GM12878 (cell line): ENCODE measurements at regions not wholly inside any gene's neighbourhood (a gene's known extent, or its start where the extent isn't known, plus 50 kb on each side); places are given as distances from the start of the nearest gene placed in this dataset.

Experiments
- BHLHE40 ChIP-seq, 2 experiments: fragments of 450-650 bp in 1 of 2; IDR thresholded peaks; 2 replicates each; pipeline ENCODE4 v1.6.1; 2011 to 2017; ENCODE audit warnings: low read depth in 2 of 2, borderline replicate concordance in 1 of 2, improper control_type of control experiment in 1 of 2, low read length in 1 of 2, mild to moderate bottlenecking in 1 of 2
- POLR2A ChIP-seq: IDR thresholded peaks from 2 replicates; pipeline ENCODE4 v1.6.1; 2011; ENCODE audit warnings: low read depth, mild to moderate bottlenecking, low read length
- RAD21 ChIP-seq: IDR thresholded peaks from 2 replicates; pipeline ENCODE4 v1.6.1; 2011; ENCODE audit warnings: mild to moderate bottlenecking, low read depth, low read length, moderate library complexity; ENCODE audit not compliant: insufficient read depth
- RCOR1 ChIP-seq: conservative IDR thresholded peaks from 2 replicates; pipeline ENCODE4 v1.6.1; 2012; ENCODE audit warnings: low read depth, low read length, improper control_type of control experiment
- TF ChIP-seq, protein P1 (sequence below), 3 experiments: IDR thresholded peaks in 2 of 3; conservative IDR thresholded peaks in 1 of 3; 2 replicates each; pipeline ENCODE4 v1.5.1; 2011; ENCODE audit warnings: low read depth in 3 of 3, low read length in 3 of 3, mild to moderate bottlenecking in 3 of 3, control low read depth in 2 of 3, moderate library complexity in 2 of 3, inconsistent platforms in 1 of 3, mixed read lengths in 1 of 3; ENCODE audit not compliant: control insufficient read depth in 2 of 3, insufficient read depth in 1 of 3; ENCODE audit errors: extremely low read depth in 1 of 3
- TF ChIP-seq, protein P2 (sequence below): fragments of 450-650 bp; formaldehyde crosslinking; IDR thresholded peaks from 2 replicates; pipeline ENCODE4 v1.4.0; 2020; ENCODE audit warnings: mild to moderate bottlenecking, moderate library complexity

- TF ChIP-seq BHLHE40 (IDR thresholded peaks at IDR 0.05; ENCODE audit: borderline replicate concordance in 1 of 2, low read depth in 2 of 2, low read length in 1 of 2) (no peak), POLR2A (no peak), RCOR1 (no peak), RAD21 (no peak)
- TF ChIP-seq, protein P1, sequence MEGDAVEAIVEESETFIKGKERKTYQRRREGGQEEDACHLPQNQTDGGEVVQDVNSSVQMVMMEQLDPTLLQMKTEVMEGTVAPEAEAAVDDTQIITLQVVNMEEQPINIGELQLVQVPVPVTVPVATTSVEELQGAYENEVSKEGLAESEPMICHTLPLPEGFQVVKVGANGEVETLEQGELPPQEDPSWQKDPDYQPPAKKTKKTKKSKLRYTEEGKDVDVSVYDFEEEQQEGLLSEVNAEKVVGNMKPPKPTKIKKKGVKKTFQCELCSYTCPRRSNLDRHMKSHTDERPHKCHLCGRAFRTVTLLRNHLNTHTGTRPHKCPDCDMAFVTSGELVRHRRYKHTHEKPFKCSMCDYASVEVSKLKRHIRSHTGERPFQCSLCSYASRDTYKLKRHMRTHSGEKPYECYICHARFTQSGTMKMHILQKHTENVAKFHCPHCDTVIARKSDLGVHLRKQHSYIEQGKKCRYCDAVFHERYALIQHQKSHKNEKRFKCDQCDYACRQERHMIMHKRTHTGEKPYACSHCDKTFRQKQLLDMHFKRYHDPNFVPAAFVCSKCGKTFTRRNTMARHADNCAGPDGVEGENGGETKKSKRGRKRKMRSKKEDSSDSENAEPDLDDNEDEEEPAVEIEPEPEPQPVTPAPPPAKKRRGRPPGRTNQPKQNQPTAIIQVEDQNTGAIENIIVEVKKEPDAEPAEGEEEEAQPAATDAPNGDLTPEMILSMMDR (IDR thresholded peaks at IDR 0.05 in 2 of 3, conservative IDR thresholded peaks at IDR 0.05 in 1 of 3; ENCODE audit: control insufficient read depth in 2 of 3, extremely low read depth in 1 of 3, insufficient read depth in 1 of 3, low read depth in 3 of 3, low read length in 3 of 3), result no peak
- TF ChIP-seq, protein P2, sequence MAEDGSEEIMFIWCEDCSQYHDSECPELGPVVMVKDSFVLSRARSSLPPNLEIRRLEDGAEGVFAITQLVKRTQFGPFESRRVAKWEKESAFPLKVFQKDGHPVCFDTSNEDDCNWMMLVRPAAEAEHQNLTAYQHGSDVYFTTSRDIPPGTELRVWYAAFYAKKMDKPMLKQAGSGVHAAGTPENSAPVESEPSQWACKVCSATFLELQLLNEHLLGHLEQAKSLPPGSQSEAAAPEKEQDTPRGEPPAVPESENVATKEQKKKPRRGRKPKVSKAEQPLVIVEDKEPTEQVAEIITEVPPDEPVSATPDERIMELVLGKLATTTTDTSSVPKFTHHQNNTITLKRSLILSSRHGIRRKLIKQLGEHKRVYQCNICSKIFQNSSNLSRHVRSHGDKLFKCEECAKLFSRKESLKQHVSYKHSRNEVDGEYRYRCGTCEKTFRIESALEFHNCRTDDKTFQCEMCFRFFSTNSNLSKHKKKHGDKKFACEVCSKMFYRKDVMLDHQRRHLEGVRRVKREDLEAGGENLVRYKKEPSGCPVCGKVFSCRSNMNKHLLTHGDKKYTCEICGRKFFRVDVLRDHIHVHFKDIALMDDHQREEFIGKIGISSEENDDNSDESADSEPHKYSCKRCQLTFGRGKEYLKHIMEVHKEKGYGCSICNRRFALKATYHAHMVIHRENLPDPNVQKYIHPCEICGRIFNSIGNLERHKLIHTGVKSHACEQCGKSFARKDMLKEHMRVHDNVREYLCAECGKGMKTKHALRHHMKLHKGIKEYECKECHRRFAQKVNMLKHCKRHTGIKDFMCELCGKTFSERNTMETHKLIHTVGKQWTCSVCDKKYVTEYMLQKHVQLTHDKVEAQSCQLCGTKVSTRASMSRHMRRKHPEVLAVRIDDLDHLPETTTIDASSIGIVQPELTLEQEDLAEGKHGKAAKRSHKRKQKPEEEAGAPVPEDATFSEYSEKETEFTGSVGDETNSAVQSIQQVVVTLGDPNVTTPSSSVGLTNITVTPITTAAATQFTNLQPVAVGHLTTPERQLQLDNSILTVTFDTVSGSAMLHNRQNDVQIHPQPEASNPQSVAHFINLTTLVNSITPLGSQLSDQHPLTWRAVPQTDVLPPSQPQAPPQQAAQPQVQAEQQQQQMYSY, result no peak
Observed at GRCh38 chr2:180145163-180145562, 138.1 kb upstream of the CWC22 start.
